Activated T-cell treated with anti-CD3 and anti-CD28 coated beads, Interleukin-2, amount 50 U/mL, for 72 hours (primary cell): ENCODE measurements at regions not wholly inside any gene's neighbourhood (a gene's known extent, or its start where the extent isn't known, plus 50 kb on each side); places are given as distances from the start of the nearest gene placed in this dataset.
"Not testable (repeated sequence)": the region's sequence is repeated elsewhere in the genome, so short reads cannot be mapped to it uniquely, and the experiment has no call there.

Experiments
- ATAC-seq, 2 donors: fragments of 150-1000 bp; cut with Tn5 transposase; replicated peaks in 1 of 2; 2 replicates each; pipeline ENCODE4 v1.10.0; 2021; ENCODE audit warnings: moderate library complexity in 2 of 2, mild to moderate bottlenecking in 1 of 2
- DNase-seq, 2 donors: peaks; one replicate each; pipeline ENCODE4 v3.0.0; 2021 to 2022; ENCODE audit warnings: mixed read lengths in 1 of 2
- H3K27ac Mint-ChIP-seq: one replicate; pipeline ENCODE4 v1.8.0; 2022; ENCODE audit warnings: mild to moderate bottlenecking, moderate library complexity, mixed read lengths
- H3K27me3 Mint-ChIP-seq: one replicate; pipeline ENCODE4 v1.8.0; 2022; ENCODE audit warnings: low read depth, mixed read lengths
- H3K36me3 Mint-ChIP-seq, 2 donors: one replicate each; pipeline ENCODE4 v1.8.0; 2022; ENCODE audit warnings: mixed read lengths in 2 of 2, mild to moderate bottlenecking in 1 of 2; ENCODE audit not compliant: insufficient read depth in 2 of 2
- H3K4me1 Mint-ChIP-seq: one replicate; pipeline ENCODE4 v1.8.0; 2022; ENCODE audit warnings: low read depth, mixed read lengths
- H3K4me3 Mint-ChIP-seq, 2 donors: one replicate each; pipeline ENCODE4 v1.8.0; 2022; ENCODE audit warnings: mild to moderate bottlenecking in 2 of 2, mixed read lengths in 2 of 2, moderate library complexity in 2 of 2
- H3K9me3 Mint-ChIP-seq, 2 donors: one replicate each; pipeline ENCODE4 v1.8.0; 2022; ENCODE audit warnings: mixed read lengths in 2 of 2

- Mint-ChIP-seq H3K9me3 (no peaks in the 10 kb centered on the region), H3K27ac (no peak overlapping the region), H3K27me3 (peaks cover 22% of the 10 kb centered on the region), H3K36me3 (no peaks in the 10 kb centered on the region), H3K4me1 (peaks cover 1% of the 10 kb centered on the region), H3K4me3 (no peak overlapping the region)
- DNase-seq: no peak
- ATAC-seq: no peak
These were observed 161.5 kb upstream of the CDKN2B start for GRCh38 chr9:22170556-22170955.

- Mint-ChIP-seq H3K9me3 (peaks cover under 1% of the 10 kb centered on the region in 2 donors), H3K27me3 (peaks cover 16% of the 10 kb centered on the region), H3K4me1 (peaks cover 7% of the 10 kb centered on the region), H3K27ac (no peak overlapping the region), H3K4me3 (no peak overlapping the region), H3K36me3 (peaks cover 0 to under 1% of the 10 kb centered on the region in 2 donors)
- no peak for DNase-seq
- no peak for ATAC-seq
These were observed 162.0 kb upstream of the CDKN2B start for GRCh38 chr9:22170990-22171670.

GRCh38 chr9:22171691-22172090, 162.6 kb upstream of the CDKN2B start:
- no peak for DNase-seq
- no peak overlapping the region for H3K4me3 Mint-ChIP-seq
- no peak overlapping the region for H3K27ac Mint-ChIP-seq
- H3K27me3 Mint-ChIP-seq: peaks cover 15% of the 10 kb centered on the region
- ATAC-seq: no peak
- H3K36me3 Mint-ChIP-seq: peaks cover under 1 to 3% of the 10 kb centered on the region in 2 donors
- H3K9me3 Mint-ChIP-seq: peaks cover 2 to 3% of the 10 kb centered on the region in 2 donors
- H3K4me1 Mint-ChIP-seq: peaks cover 12% of the 10 kb centered on the region

- DNase-seq (no peak), ATAC-seq (no peak)
- Mint-ChIP-seq H3K36me3 (peaks cover 6 to 7% of the 10 kb centered on the region in 2 donors), H3K27me3 (peaks cover 19% of the 10 kb centered on the region), H3K4me3 (no peak overlapping the region), H3K27ac (no peak overlapping the region), H3K4me1 (peaks cover 12% of the 10 kb centered on the region), H3K9me3 (peaks cover 5 to 7% of the 10 kb centered on the region in 2 donors)
These were observed 164.8 kb upstream of the CDKN2B start for GRCh38 chr9:22173908-22174307.

- peak; percentile 85 to 92 for ATAC-seq
- Mint-ChIP-seq H3K27ac (peak overlapping the region; percentile 3), H3K27me3 (peaks cover 28% of the 10 kb centered on the region), H3K9me3 (peaks cover 5 to 9% of the 10 kb centered on the region in 2 donors), H3K4me3 (peak overlapping the region in 1 of 2 donors; percentile 19), H3K36me3 (peaks cover 6 to 9% of the 10 kb centered on the region in 2 donors), H3K4me1 (peaks cover 12% of the 10 kb centered on the region)
- peak in 1 of 2 donors; percentile 6 for DNase-seq
These were observed 167.0 kb upstream of the CDKN2B start for GRCh38 chr9:22175972-22176545.

- H3K27ac Mint-ChIP-seq, H3K9me3 Mint-ChIP-seq, DNase-seq, H3K4me1 Mint-ChIP-seq, H3K4me3 Mint-ChIP-seq, ATAC-seq: not testable (repeated sequence)
- peaks cover 6 to 10% of the 10 kb centered on the region in 2 donors for H3K36me3 Mint-ChIP-seq
- H3K27me3 Mint-ChIP-seq: peaks cover 36% of the 10 kb centered on the region
These were observed 171.9 kb upstream of the CDKN2B start for GRCh38 chr9:22181021-22181420.

- ATAC-seq: no peak
- H3K27ac Mint-ChIP-seq: no peak overlapping the region
- no peak overlapping the region for H3K4me3 Mint-ChIP-seq
- DNase-seq: no peak
- H3K4me1 Mint-ChIP-seq: no peaks in the 10 kb centered on the region
- no peaks in the 10 kb centered on the region for H3K9me3 Mint-ChIP-seq
- no peaks in the 10 kb centered on the region for H3K36me3 Mint-ChIP-seq
- peaks cover 18% of the 10 kb centered on the region for H3K27me3 Mint-ChIP-seq
These were observed 180.4 kb upstream of the CDKN2B start for GRCh38 chr9:22189471-22189870.

- H3K27ac Mint-ChIP-seq, H3K9me3 Mint-ChIP-seq, H3K4me3 Mint-ChIP-seq, DNase-seq, H3K4me1 Mint-ChIP-seq, H3K36me3 Mint-ChIP-seq, ATAC-seq: not testable (repeated sequence)
- H3K27me3 Mint-ChIP-seq: peaks cover 42% of the 10 kb centered on the region
These were observed 187.9 kb upstream of the CDKN2B start for GRCh38 chr9:22197000-22197399.

- H3K27ac Mint-ChIP-seq: no peak overlapping the region
- H3K9me3 Mint-ChIP-seq: peaks cover 0 to 1% of the 10 kb centered on the region in 2 donors
- ATAC-seq (no peak), DNase-seq (no peak)
- no peaks in the 10 kb centered on the region for H3K36me3 Mint-ChIP-seq
- H3K4me1 Mint-ChIP-seq: peaks cover 9% of the 10 kb centered on the region
- peaks cover 48% of the 10 kb centered on the region for H3K27me3 Mint-ChIP-seq
- H3K4me3 Mint-ChIP-seq: no peak overlapping the region
These were observed 189.6 kb upstream of the CDKN2B start for GRCh38 chr9:22198681-22199080.

GRCh38 chr9:22201256-22201655, 192.2 kb upstream of the CDKN2B start:
- DNase-seq (no peak), ATAC-seq (no peak)
- H3K27ac Mint-ChIP-seq: no peak overlapping the region
- H3K4me1 Mint-ChIP-seq: peaks cover 12% of the 10 kb centered on the region
- H3K4me3 Mint-ChIP-seq: no peak overlapping the region
- H3K27me3 Mint-ChIP-seq: peaks cover 35% of the 10 kb centered on the region
- peaks cover 0 to 1% of the 10 kb centered on the region in 2 donors for H3K9me3 Mint-ChIP-seq
- H3K36me3 Mint-ChIP-seq: no peaks in the 10 kb centered on the region

GRCh38 chr9:22203371-22204138, 194.4 kb upstream of the CDKN2B start:
- no peak overlapping the region for H3K27ac Mint-ChIP-seq
- H3K27me3 Mint-ChIP-seq: peaks cover 32% of the 10 kb centered on the region
- H3K9me3 Mint-ChIP-seq: peaks cover 0 to 1% of the 10 kb centered on the region in 2 donors
- no peaks in the 10 kb centered on the region for H3K36me3 Mint-ChIP-seq
- DNase-seq (no peak), ATAC-seq (peak in 1 of 2 donors; percentile 40)
- no peak overlapping the region for H3K4me3 Mint-ChIP-seq
- peaks cover 14% of the 10 kb centered on the region for H3K4me1 Mint-ChIP-seq

- ATAC-seq (no peak), DNase-seq (no peak)
- no peaks in the 10 kb centered on the region for H3K9me3 Mint-ChIP-seq
- H3K36me3 Mint-ChIP-seq: no peaks in the 10 kb centered on the region
- peaks cover 27% of the 10 kb centered on the region for H3K27me3 Mint-ChIP-seq
- no peak overlapping the region for H3K4me3 Mint-ChIP-seq
- no peak overlapping the region for H3K27ac Mint-ChIP-seq
- peaks cover 21% of the 10 kb centered on the region for H3K4me1 Mint-ChIP-seq
These were observed 195.1 kb upstream of the CDKN2B start for GRCh38 chr9:22204240-22204639.

GRCh38 chr9:22206833-22207232, 197.7 kb upstream of the CDKN2B start:
- Mint-ChIP-seq H3K27ac (no peak overlapping the region), H3K36me3 (no peaks in the 10 kb centered on the region), H3K4me1 (peaks cover 47% of the 10 kb centered on the region), H3K27me3 (peaks cover 33% of the 10 kb centered on the region), H3K4me3 (no peak overlapping the region), H3K9me3 (no peaks in the 10 kb centered on the region)
- DNase-seq (no peak), ATAC-seq (no peak)
